ENCODE measurements at regions not wholly inside any gene's neighbourhood (a gene's known extent, or its start where the extent isn't known, plus 50 kb on each side); places are given as distances from the start of the nearest gene placed in this dataset.
A peak's percentile ranks its signal among the peaks of the same experiment; 100 is the strongest.

GRCh38 chr20:6492271-6493055 is 275.0 kb upstream of the BMP2 start:
- Histone ChIP-seq H2BK12ac (ENCODE audit: low read depth, low read length) (no peak overlapping the region), H3K56ac (replicated peaks; ENCODE audit: insufficient read length, low read depth, low read length) (no peak overlapping the region), H3K79me1 (ENCODE audit: low read depth, low read length) (no peaks in the 10 kb centered on the region), H3K79me2 (ENCODE audit: control insufficient read depth in 1 of 2, insufficient read depth in 2 of 2, low read length in 2 of 2) (no peaks in the 10 kb centered on the region), H2BK15ac (ENCODE audit: low read length) (no peak overlapping the region), H4K8ac (ENCODE audit: extremely low read depth, insufficient read depth, low read length) (no peak overlapping the region), H4K20me1 (replicated peaks in 1 of 2; ENCODE audit: control insufficient read depth in 1 of 2, insufficient read depth in 2 of 2, low read length in 2 of 2) (no peaks in the 10 kb centered on the region), H3K18ac (ENCODE audit: extremely low read depth, low read length) (no peak overlapping the region), H3K23me2 (ENCODE audit: low read depth, low read length) (no peaks in the 10 kb centered on the region), H2BK120ac (replicated peaks; ENCODE audit: low read depth, low read length) (no peak overlapping the region), H3K4ac (replicated peaks; ENCODE audit: insufficient read length, low read depth, low read length) (no peak overlapping the region), H3K4me2 (ENCODE audit: insufficient read depth in 1 of 2, low read depth in 2 of 2, low read length in 2 of 2) (no peak overlapping the region), H2AFZ (ENCODE audit: low read length) (peak overlapping the region; percentile 71; the same call in 1 of the 2 replicates), H3K27me3 (replicated peaks in 1 of 4; ENCODE audit: control insufficient read depth in 3 of 4, extremely low read depth in 1 of 4, insufficient read depth in 3 of 4, low read length in 3 of 4) (no peaks in the 10 kb centered on the region), H3K9me3 (ENCODE audit: insufficient read depth in 2 of 2, low read depth in 1 of 2, low read length in 1 of 2) (no peaks in the 10 kb centered on the region; a peak in 1 of 4 replicates), H2AK5ac (ENCODE audit: low read depth, low read length) (no peak overlapping the region), H4K5ac (ENCODE audit: insufficient read length, low read depth, low read length) (no peak overlapping the region), H3K14ac (ENCODE audit: insufficient read length) (no peak overlapping the region), H3K23ac (ENCODE audit: insufficient read length) (no peak overlapping the region), H3K9ac (replicated peaks in 1 of 4; ENCODE audit: extremely low read depth in 1 of 4, low read depth in 3 of 4, low read length in 3 of 4) (no peak overlapping the region), H3K4me1 (replicated peaks in 1 of 4; ENCODE audit: control insufficient read depth in 3 of 4, insufficient read depth in 4 of 4, low read length in 3 of 4) (peaks cover 0 to 4% (median 0%) of the 10 kb centered on the region in 4 experiments; a peak in 1 of 7 replicates), H3K36me3 (ENCODE audit: control insufficient read depth in 2 of 4, insufficient read depth in 4 of 4, low read length in 3 of 4) (no peaks in the 10 kb centered on the region), H3K27ac (ENCODE audit: low read depth, low read length) (no peak overlapping the region), H2BK5ac (ENCODE audit: low read depth, low read length) (no peak overlapping the region), H2BK20ac (ENCODE audit: low read length) (no peak overlapping the region), H4K91ac (replicated peaks; ENCODE audit: insufficient read length, low read length) (no peak overlapping the region), H3K4me3 (ENCODE audit: extremely low read depth in 1 of 4, insufficient read depth in 2 of 4, low read depth in 3 of 4, low read length in 4 of 4) (no peak overlapping the region)
- TF ChIP-seq MAX (IDR thresholded peaks at IDR 0.05) (no peak), CTBP2 (IDR thresholded peaks at IDR 0.05; ENCODE audit: borderline replicate concordance, insufficient read depth, insufficient read length, low read length) (no peak), USF2 (IDR thresholded peaks at IDR 0.05; ENCODE audit: low read length) (peak; percentile 19; the same call in 1 of the 2 replicates)
- peak; percentile 50 for FAIRE-seq
- POLR2A ChIA-PET (ENCODE audit: partially characterized antibody), result no interaction called here
- WGBS, 2 experiments (ENCODE audit: extremely low coverage in 1 of 2, insufficient coverage in 1 of 2, insufficient read length in 1 of 2, insufficient replicate concordance in 2 of 2, low coverage in 1 of 2, low lambda C conversion rate in 2 of 2, missing lambda C conversion rate in 1 of 2), result 88% methylated on average over 8 of the region's 8 CpGs; no CpG with 5 or more reads in 1 of the 2 experiments
- CTCF ChIA-PET (ENCODE audit: partially characterized antibody), result interaction anchor here (0.7 to 1.4 kb wide), 3 partner anchors 8 to 356 kb away, joined by 3 to 4 read pairs (median 3); no protein-coding TSS in a partner anchor
- no peak for DNase-seq (ENCODE audit: low read depth in 1 of 2, low spot score in 2 of 2)
